Natural killer cell (primary cell): ENCODE measurements at regions not wholly inside any gene's neighbourhood (a gene's known extent, or its start where the extent isn't known, plus 50 kb on each side); places are given as distances from the start of the nearest gene placed in this dataset.

Source experiments
- ATAC-seq, 3 donors: fragments of 150-1000 bp in 2 of 3; fragments of 200-7000 bp in 1 of 3; cut with Tn5 transposase; 1 replicate in 1 of 3; 2 replicates in 2 of 3; pipeline ENCODE4 v1.10.0; 2021; ENCODE audit warnings: mild to moderate bottlenecking in 2 of 3, moderate library complexity in 2 of 3
- DNase-seq, 2 donors: peaks; one replicate each; pipeline versions ENCODE4 v3.0.0 to v3.0.0-alpha.2; 2013 to 2021; ENCODE audit warnings: mixed read lengths in 1 of 2
- H3K27ac ChIP-seq: one replicate; pipeline ENCODE4 v1.5.1; 2013; ENCODE audit warnings: mild to moderate bottlenecking, low read length
- H3K27me3 ChIP-seq: one replicate; pipeline ENCODE4 v1.6.1; 2013; ENCODE audit warnings: low read length; ENCODE audit not compliant: control insufficient read depth, insufficient read depth
- H3K36me3 ChIP-seq: one replicate; pipeline ENCODE4 v1.6.1; 2013; ENCODE audit warnings: low read length; ENCODE audit not compliant: control insufficient read depth, insufficient read depth
- H3K4me1 ChIP-seq: one replicate; pipeline ENCODE4 v1.6.1; 2013; ENCODE audit warnings: low read length; ENCODE audit not compliant: control insufficient read depth, insufficient read depth
- H3K4me3 ChIP-seq: one replicate; pipeline ENCODE4 v1.5.1; 2013; ENCODE audit warnings: low read length
- H3K9me3 ChIP-seq: one replicate; pipeline ENCODE4 v1.6.1; 2013; ENCODE audit warnings: low read length; ENCODE audit not compliant: control insufficient read depth, insufficient read depth
- H3K27ac Mint-ChIP-seq, 2 donors: one replicate each; pipeline ENCODE4 v1.8.0; 2022; ENCODE audit warnings: mild to moderate bottlenecking in 2 of 2, mixed read lengths in 2 of 2, moderate library complexity in 1 of 2
- H3K27me3 Mint-ChIP-seq, 2 donors: one replicate each; pipeline ENCODE4 v1.8.0; 2022; ENCODE audit warnings: low read depth in 2 of 2, mixed read lengths in 2 of 2
- H3K36me3 Mint-ChIP-seq: one replicate; pipeline ENCODE4 v1.8.0; 2022; ENCODE audit warnings: mixed read lengths
- H3K4me1 Mint-ChIP-seq, 2 donors: one replicate each; pipeline ENCODE4 v1.8.0; 2022; ENCODE audit warnings: mixed read lengths in 2 of 2
- H3K4me3 Mint-ChIP-seq: one replicate; pipeline ENCODE4 v1.8.0; 2022; ENCODE audit warnings: mild to moderate bottlenecking, moderate library complexity, mixed read lengths
- H3K9me3 Mint-ChIP-seq, 2 donors: one replicate each; pipeline ENCODE4 v1.8.0; 2022; ENCODE audit warnings: mixed read lengths in 2 of 2
- WGBS: methylation state at CpG from one replicate; pipeline ENCODE4 v1.1.7; 2013; ENCODE audit warnings: missing lambda C conversion rate; ENCODE audit not compliant: insufficient coverage; 5-methylcytosine and 5-hydroxymethylcytosine counted together
- intact Hi-C: fragments of 100-400 bp; cut with micrococcal nuclease; formaldehyde crosslinking; loops from one replicate; pipeline ENCODE4 v1.14.2; 2022
- TF ChIP-seq, protein P1 (sequence below): fragments of 200-600 bp; IDR thresholded peaks from one replicate; pipeline ENCODE4 v1.8.0; 2022; ENCODE audit warnings: antibody characterized with exemption

DNA sequence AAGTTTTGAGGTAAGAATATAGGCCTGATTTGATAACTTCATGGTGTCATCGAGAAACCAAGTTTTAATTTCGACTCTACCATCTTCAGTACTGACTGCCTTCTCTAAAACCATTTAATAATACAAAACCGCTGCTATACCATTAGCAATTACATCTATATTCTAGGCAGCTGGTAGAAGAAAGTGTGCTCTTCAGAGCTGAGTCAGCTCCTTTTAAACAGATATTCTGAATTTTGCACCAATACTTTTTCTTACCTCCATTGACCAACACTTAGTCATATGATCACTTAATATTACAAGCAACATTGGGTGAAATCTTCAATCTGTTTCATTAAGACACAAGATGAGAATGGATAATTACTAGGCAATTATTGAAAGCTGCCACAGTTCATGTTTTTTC, 1667.8 kb downstream of the PCDH9 start:
- Mint-ChIP-seq H3K4me1 (no peaks in the 10 kb centered on the region), H3K36me3 (no peaks in the 10 kb centered on the region), H3K9me3 (peaks cover 5% of the 10 kb centered on the region in 2 donors), H3K4me3 (no peak overlapping the region), H3K27me3 (no peaks in the 10 kb centered on the region), H3K27ac (no peak overlapping the region)
- WGBS = 93% methylated on average over 3 of the region's 3 CpGs
- no peaks in the 10 kb centered on the region for H3K36me3 ChIP-seq
- no peak for DNase-seq
- H3K4me3 ChIP-seq = no peak overlapping the region
- H3K27ac ChIP-seq = no peak overlapping the region
- peaks cover 2% of the 10 kb centered on the region for H3K9me3 ChIP-seq
- intact Hi-C loops = no loop called here
- no peaks in the 10 kb centered on the region for H3K27me3 ChIP-seq
- TF ChIP-seq, protein P1, sequence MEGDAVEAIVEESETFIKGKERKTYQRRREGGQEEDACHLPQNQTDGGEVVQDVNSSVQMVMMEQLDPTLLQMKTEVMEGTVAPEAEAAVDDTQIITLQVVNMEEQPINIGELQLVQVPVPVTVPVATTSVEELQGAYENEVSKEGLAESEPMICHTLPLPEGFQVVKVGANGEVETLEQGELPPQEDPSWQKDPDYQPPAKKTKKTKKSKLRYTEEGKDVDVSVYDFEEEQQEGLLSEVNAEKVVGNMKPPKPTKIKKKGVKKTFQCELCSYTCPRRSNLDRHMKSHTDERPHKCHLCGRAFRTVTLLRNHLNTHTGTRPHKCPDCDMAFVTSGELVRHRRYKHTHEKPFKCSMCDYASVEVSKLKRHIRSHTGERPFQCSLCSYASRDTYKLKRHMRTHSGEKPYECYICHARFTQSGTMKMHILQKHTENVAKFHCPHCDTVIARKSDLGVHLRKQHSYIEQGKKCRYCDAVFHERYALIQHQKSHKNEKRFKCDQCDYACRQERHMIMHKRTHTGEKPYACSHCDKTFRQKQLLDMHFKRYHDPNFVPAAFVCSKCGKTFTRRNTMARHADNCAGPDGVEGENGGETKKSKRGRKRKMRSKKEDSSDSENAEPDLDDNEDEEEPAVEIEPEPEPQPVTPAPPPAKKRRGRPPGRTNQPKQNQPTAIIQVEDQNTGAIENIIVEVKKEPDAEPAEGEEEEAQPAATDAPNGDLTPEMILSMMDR = no peak
- ATAC-seq = no peak
- H3K4me1 ChIP-seq = no peaks in the 10 kb centered on the region

DNA sequence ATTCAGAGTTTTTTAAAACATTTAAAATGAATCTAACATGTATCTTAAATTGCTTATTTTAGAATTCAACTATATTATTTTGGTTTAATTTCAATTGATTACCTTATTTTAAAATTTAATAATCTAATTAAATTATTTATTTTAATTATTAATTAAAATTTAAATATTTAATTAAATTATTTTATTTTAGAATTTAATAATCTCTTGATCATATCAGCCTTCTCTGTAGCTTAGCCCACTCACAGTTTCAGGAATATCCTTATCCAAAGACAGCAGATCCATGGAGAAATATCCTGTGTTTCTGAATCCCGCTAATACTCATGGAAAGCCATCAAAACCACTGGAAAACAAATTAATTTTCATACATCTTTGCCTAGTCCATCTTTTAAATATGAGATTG, 1669.2 kb downstream of the PCDH9 start:
- H3K4me3 Mint-ChIP-seq = no peak overlapping the region
- TF ChIP-seq, protein P1 = no peak
- no peaks in the 10 kb centered on the region for H3K36me3 Mint-ChIP-seq
- peaks cover 5% of the 10 kb centered on the region in 2 donors for H3K9me3 Mint-ChIP-seq
- Histone ChIP-seq H3K9me3 (peaks cover 2% of the 10 kb centered on the region), H3K36me3 (no peaks in the 10 kb centered on the region), H3K27me3 (no peaks in the 10 kb centered on the region), H3K27ac (no peak overlapping the region), H3K4me3 (no peak overlapping the region), H3K4me1 (no peaks in the 10 kb centered on the region)
- intact Hi-C loops = no loop called here
- no CpG with 5 or more reads among the region's 1 CpG for WGBS
- H3K27me3 Mint-ChIP-seq = no peaks in the 10 kb centered on the region
- H3K4me1 Mint-ChIP-seq = no peaks in the 10 kb centered on the region
- H3K27ac Mint-ChIP-seq = no peak overlapping the region
- no peak for DNase-seq
- ATAC-seq = no peak

DNA sequence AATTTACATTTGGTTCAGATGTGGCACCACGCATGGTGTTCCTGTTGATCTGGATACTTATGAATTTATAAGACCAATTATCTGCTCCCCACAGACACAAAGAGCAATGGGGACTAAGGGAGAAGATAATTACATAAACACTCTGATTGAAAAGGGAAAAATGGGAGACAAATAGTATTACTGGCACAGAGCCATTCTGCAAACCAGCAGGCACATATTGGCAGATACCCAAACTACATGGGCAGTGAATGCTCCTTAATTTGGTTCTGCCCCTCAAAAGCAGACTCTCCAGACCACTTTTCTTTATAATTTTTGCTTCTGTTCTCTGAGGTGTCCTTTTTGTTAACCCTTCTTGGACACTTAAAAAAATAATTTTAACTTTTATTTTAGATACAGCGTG, 1674.2 kb downstream of the PCDH9 start:
- Mint-ChIP-seq H3K4me1 (no peaks in the 10 kb centered on the region), H3K27ac (no peak overlapping the region), H3K27me3 (no peaks in the 10 kb centered on the region), H3K9me3 (peaks cover 10 to 17% of the 10 kb centered on the region in 2 donors), H3K4me3 (no peak overlapping the region), H3K36me3 (no peaks in the 10 kb centered on the region)
- WGBS = 60% methylated on average over 1 of the region's 2 CpGs
- ATAC-seq (no peak), DNase-seq (no peak)
- peaks cover 7% of the 10 kb centered on the region for H3K9me3 ChIP-seq
- no peaks in the 10 kb centered on the region for H3K27me3 ChIP-seq
- H3K27ac ChIP-seq = no peak overlapping the region
- intact Hi-C loops = no loop called here
- H3K4me3 ChIP-seq = no peak overlapping the region
- no peaks in the 10 kb centered on the region for H3K4me1 ChIP-seq
- no peaks in the 10 kb centered on the region for H3K36me3 ChIP-seq
- TF ChIP-seq, protein P1 = no peak

DNA sequence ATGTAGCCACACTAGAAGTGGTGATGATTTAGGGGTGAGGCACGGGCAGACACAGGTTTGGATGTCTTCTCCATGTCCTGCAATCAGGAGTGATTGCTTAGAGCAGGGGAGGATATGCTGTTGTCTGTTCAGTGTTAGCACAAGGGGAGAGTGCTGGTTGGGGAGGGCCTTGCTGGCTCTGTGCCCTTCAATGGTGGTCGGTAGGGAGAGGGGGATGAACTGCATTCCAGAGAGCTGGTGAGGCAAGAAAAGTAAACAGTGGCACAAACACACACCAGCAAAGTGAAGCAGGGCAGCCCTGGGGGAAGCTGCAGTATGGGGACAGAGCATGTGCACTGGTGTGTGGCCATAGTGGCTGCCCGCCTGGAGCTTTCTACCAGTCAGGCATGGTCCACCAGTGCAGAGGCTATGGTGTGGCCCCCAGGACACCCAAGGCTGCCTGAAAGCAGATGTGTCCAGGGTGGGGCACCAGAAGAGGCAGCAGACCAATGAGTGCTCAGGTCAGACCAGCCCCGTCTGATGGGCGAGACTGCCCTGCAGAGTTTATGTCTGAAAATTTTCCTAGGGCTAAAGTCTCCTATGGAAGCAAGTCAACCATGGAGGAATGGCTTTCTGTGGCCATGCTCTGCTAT, 1676.9 kb downstream of the PCDH9 start:
- no peaks in the 10 kb centered on the region for H3K27me3 ChIP-seq
- H3K4me1 Mint-ChIP-seq = no peaks in the 10 kb centered on the region
- H3K4me3 ChIP-seq = no peak overlapping the region
- DNase-seq (no peak), ATAC-seq (no peak)
- no peaks in the 10 kb centered on the region for H3K36me3 Mint-ChIP-seq
- intact Hi-C loops = no loop called here
- H3K4me3 Mint-ChIP-seq = no peak overlapping the region
- H3K9me3 ChIP-seq = peaks cover 5% of the 10 kb centered on the region
- H3K27ac ChIP-seq = no peak overlapping the region
- 84% methylated on average over 5 of the region's 5 CpGs for WGBS
- H3K4me1 ChIP-seq = no peaks in the 10 kb centered on the region
- TF ChIP-seq, protein P1 = no peak
- peaks cover 11 to 23% of the 10 kb centered on the region in 2 donors for H3K9me3 Mint-ChIP-seq
- H3K36me3 ChIP-seq = no peaks in the 10 kb centered on the region
- no peak overlapping the region for H3K27ac Mint-ChIP-seq
- H3K27me3 Mint-ChIP-seq = no peaks in the 10 kb centered on the region
